ENCODE measurements at regions not wholly inside any gene's neighbourhood (a gene's known extent, or its start where the extent isn't known, plus 50 kb on each side); places are given as distances from the start of the nearest gene placed in this dataset.
"Not testable (repeated sequence)": the region's sequence is repeated elsewhere in the genome, so short reads cannot be mapped to it uniquely, and the experiment has no call there.

- no peak for DNase-seq (ENCODE audit: low read depth, low spot score)
- CTCF ChIA-PET, result no interaction called here
- Histone ChIP-seq H3K9me3 (ENCODE audit: control insufficient read depth, insufficient read depth, low read length) (peaks cover 6% of the 10 kb centered on the region), H3K27ac (ENCODE audit: low read depth, low read length) (no peak overlapping the region), H3K4me3 (ENCODE audit: low read depth, low read length) (no peak overlapping the region), H3K27me3 (ENCODE audit: control insufficient read depth, insufficient read depth, low read length) (no peaks in the 10 kb centered on the region)
- POLR2A ChIA-PET, result no interaction called here
- TF ChIP-seq CTCF (IDR thresholded peaks at IDR 0.05; ENCODE audit: low read depth, low read length), result no peak
These were observed 479.2 kb downstream of the RPS29 start for GRCh38 chr14:49106741-49107667.

GRCh38 chr14:49105956-49106355 is 480.2 kb downstream of the RPS29 start:
- TF ChIP-seq CTCF (IDR thresholded peaks at IDR 0.05; ENCODE audit: low read depth, low read length), result no peak
- Histone ChIP-seq H3K9me3 (ENCODE audit: control insufficient read depth, insufficient read depth, low read length) (peaks cover 6% of the 10 kb centered on the region), H3K4me3 (ENCODE audit: low read depth, low read length) (no peak overlapping the region), H3K27me3 (ENCODE audit: control insufficient read depth, insufficient read depth, low read length) (no peaks in the 10 kb centered on the region), H3K27ac (ENCODE audit: low read depth, low read length) (no peak overlapping the region)
- DNase-seq (ENCODE audit: low read depth, low spot score), result no peak
- CTCF ChIA-PET, result no interaction called here
- POLR2A ChIA-PET, result no interaction called here

GRCh38 chr14:49105512-49105911 is 480.7 kb downstream of the RPS29 start:
- TF ChIP-seq CTCF (IDR thresholded peaks at IDR 0.05; ENCODE audit: low read depth, low read length), result no peak
- no peak overlapping the region for H3K27ac ChIP-seq (ENCODE audit: low read depth, low read length)
- no peaks in the 10 kb centered on the region for H3K27me3 ChIP-seq (ENCODE audit: control insufficient read depth, insufficient read depth, low read length)
- DNase-seq (ENCODE audit: low read depth, low spot score), result no peak
- H3K4me3 ChIP-seq (ENCODE audit: low read depth, low read length), result no peak overlapping the region
- ChIA-PET CTCF (no interaction called here), POLR2A (no interaction called here)
- peaks cover 6% of the 10 kb centered on the region for H3K9me3 ChIP-seq (ENCODE audit: control insufficient read depth, insufficient read depth, low read length)

- no peak for TF ChIP-seq CTCF (IDR thresholded peaks at IDR 0.05; ENCODE audit: low read depth, low read length)
- H3K9me3 ChIP-seq (ENCODE audit: control insufficient read depth, insufficient read depth, low read length), result peaks cover 7% of the 10 kb centered on the region
- DNase-seq (ENCODE audit: low read depth, low spot score), result no peak
- CTCF ChIA-PET, result no interaction called here
- POLR2A ChIA-PET, result no interaction called here
- H3K27me3 ChIP-seq (ENCODE audit: control insufficient read depth, insufficient read depth, low read length), result no peaks in the 10 kb centered on the region
- H3K27ac ChIP-seq (ENCODE audit: low read depth, low read length), result no peak overlapping the region
- no peak overlapping the region for H3K4me3 ChIP-seq (ENCODE audit: low read depth, low read length)
These were observed 493.8 kb downstream of the RPS29 start for GRCh38 chr14:49092345-49092744.

- Histone ChIP-seq H3K9me3 (ENCODE audit: control insufficient read depth, insufficient read depth, low read length) (peaks cover 8% of the 10 kb centered on the region), H3K4me3 (ENCODE audit: low read depth, low read length) (no peak overlapping the region), H3K27me3 (ENCODE audit: control insufficient read depth, insufficient read depth, low read length) (no peaks in the 10 kb centered on the region), H3K27ac (ENCODE audit: low read depth, low read length) (no peak overlapping the region)
- TF ChIP-seq CTCF (IDR thresholded peaks at IDR 0.05; ENCODE audit: low read depth, low read length), result no peak
- no peak for DNase-seq (ENCODE audit: low read depth, low spot score)
- CTCF ChIA-PET, result no interaction called here
- POLR2A ChIA-PET, result interaction anchor here (0.6 kb wide), 1 partner anchor 265 kb away, joined by 4 read pairs; no protein-coding TSS in a partner anchor
These were observed 497.1 kb downstream of the RPS29 start for GRCh38 chr14:49089107-49089506.

- H3K27ac ChIP-seq (ENCODE audit: low read depth, low read length); DNase-seq (ENCODE audit: low read depth, low spot score); CTCF ChIA-PET; H3K27me3 ChIP-seq (ENCODE audit: control insufficient read depth, insufficient read depth, low read length); POLR2A ChIA-PET; H3K4me3 ChIP-seq (ENCODE audit: low read depth, low read length): not testable (repeated sequence)
- peaks cover 15% of the 10 kb centered on the region; the same call in 1 of the 2 replicates for H3K9me3 ChIP-seq (ENCODE audit: control insufficient read depth, insufficient read depth, low read length)
These were observed 512.9 kb downstream of the RPS29 start for GRCh38 chr14:49073292-49073691.

Measured in AG04450 (cell line).